K562 (cell line): ENCODE measurements at regions not wholly inside any gene's neighbourhood (a gene's known extent, or its start where the extent isn't known, plus 50 kb on each side); places are given as distances from the start of the nearest gene placed in this dataset.

Experiments used
- BCOR ChIP-seq: fragments of 450-650 bp; IDR thresholded peaks from 2 replicates; pipeline ENCODE4 v1.6.1; 2016
- KDM4B ChIP-seq, 2 experiments: fragments of 450-650 bp in 1 of 2; sonication (generic) in 1 of 2; IDR thresholded peaks; 2 replicates each; pipeline ENCODE4 v1.6.1; 2016 to 2017; ENCODE audit warnings: borderline replicate concordance in 2 of 2, antibody characterized with exemption in 1 of 2, low read depth in 1 of 2, mild to moderate bottlenecking in 1 of 2
- MEIS2 ChIP-seq: fragments of 450-650 bp; IDR thresholded peaks from 2 replicates; pipeline ENCODE4 v1.6.1; 2014; ENCODE audit warnings: mild to moderate bottlenecking; ENCODE audit not compliant: partially characterized antibody
- NRF1 ChIP-seq, 2 experiments: fragments of 450-650 bp; IDR thresholded peaks in 1 of 2; conservative IDR thresholded peaks in 1 of 2; 2 replicates each; pipeline ENCODE4 v1.6.1; 2014; ENCODE audit warnings: mild to moderate bottlenecking in 2 of 2
- ZNF175 ChIP-seq: fragments of 200-800 bp; sonication (Bioruptor generic); IDR thresholded peaks from 2 replicates; pipeline ENCODE4 v1.6.1; 2016; ENCODE audit warnings: low read depth, mild to moderate bottlenecking, missing genetic modification characterization, missing compliant biosample characterization
- TF ChIP-seq, protein P1 (sequence below), 3 experiments: fragments of 200-800 bp in 1 of 3; sonication (Bioruptor generic) in 1 of 3; sonication (generic) in 1 of 3; formaldehyde crosslinking in 1 of 3; IDR thresholded peaks; 2 replicates each; pipeline versions ENCODE4 v1.6.1 to v1.8.0; 2016 to 2022; ENCODE audit warnings: mild to moderate bottlenecking in 2 of 3, missing compliant biosample characterization in 2 of 3, missing genetic modification characterization in 2 of 3, missing genetic modification reagents in 1 of 3

DNA sequence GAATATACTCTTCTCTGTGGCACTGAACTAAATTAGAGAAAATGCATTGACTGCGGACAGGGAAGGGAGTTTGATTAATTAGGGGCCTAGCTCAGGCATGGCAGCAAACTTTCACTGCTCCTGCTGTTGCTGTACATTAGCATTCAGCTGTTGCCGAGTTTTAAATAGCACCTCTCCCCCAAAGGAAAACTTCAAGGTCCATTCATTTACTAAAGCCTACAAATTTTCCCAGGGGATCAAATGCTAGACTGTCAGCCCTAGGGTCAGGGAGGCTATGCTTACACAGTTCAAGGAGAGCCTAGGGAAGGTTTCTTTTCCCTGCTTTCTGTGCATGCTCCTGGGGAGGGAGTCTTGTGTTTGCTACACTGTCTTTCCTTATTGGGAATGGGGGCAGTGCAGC is 60.0 kb upstream of the GZMB start:
- TF ChIP-seq NRF1 (conservative IDR thresholded peaks at IDR 0.05 in 1 of 2, IDR thresholded peaks at IDR 0.05 in 1 of 2) (no peak), BCOR (no peak), MEIS2 (no peak), KDM4B (IDR thresholded peaks at IDR 0.05; ENCODE audit: borderline replicate concordance in 2 of 2, low read depth in 1 of 2) (no peak), ZNF175 (CRISPR knock-in tag) (no peak)
- TF ChIP-seq, protein P1, sequence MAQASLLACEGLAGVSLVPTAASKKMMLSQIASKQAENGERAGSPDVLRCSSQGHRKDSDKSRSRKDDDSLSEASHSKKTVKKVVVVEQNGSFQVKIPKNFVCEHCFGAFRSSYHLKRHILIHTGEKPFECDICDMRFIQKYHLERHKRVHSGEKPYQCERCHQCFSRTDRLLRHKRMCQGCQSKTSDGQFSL (CRISPR knock-in tag; IDR thresholded peaks at IDR 0.05): no peak
- TF ChIP-seq, protein P1 (tag; IDR thresholded peaks at IDR 0.05): no peak
